ENCODE measurements at regions not wholly inside any gene's neighbourhood (a gene's known extent, or its start where the extent isn't known, plus 50 kb on each side); places are given as distances from the start of the nearest gene placed in this dataset.

GRCh38 chr13:87498681-87499080 lies 172.5 kb upstream of the SLITRK5 start:
- TF ChIP-seq CTCF (IDR thresholded peaks at IDR 0.05; ENCODE audit: low read depth, low read length) = no peak
- no peak for DNase-seq (ENCODE audit: extremely low read depth, low read depth)

DNA sequence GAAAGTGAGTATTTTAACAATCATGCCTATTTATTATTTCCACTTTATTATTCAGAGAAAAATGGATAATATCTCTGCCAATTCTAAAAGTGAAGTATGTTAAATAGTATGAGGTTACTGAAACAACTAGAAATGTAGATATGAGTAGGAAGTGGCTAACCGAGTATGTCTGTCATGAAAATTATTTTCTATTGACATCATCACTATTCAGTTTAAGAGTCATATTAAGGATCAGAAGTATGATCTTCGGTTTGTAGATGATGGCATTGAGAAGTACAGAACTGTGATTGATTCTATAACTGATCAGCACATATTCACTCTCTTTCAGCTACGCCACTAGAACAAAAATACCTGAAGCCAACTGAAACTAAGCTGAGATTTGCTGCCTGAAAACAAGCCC lies 146.4 kb upstream of the SLITRK5 start:
- no peak for DNase-seq (ENCODE audit: extremely low read depth, low read depth)
- no peak for TF ChIP-seq CTCF (IDR thresholded peaks at IDR 0.05; ENCODE audit: low read depth, low read length)

- TF ChIP-seq CTCF (IDR thresholded peaks at IDR 0.05; ENCODE audit: low read depth, low read length) = no peak
- no peak for DNase-seq (ENCODE audit: extremely low read depth, low read depth)
Observed at GRCh38 chr13:87533776-87534175, 137.4 kb upstream of the SLITRK5 start.

GRCh38 chr13:87535911-87536310 lies 135.3 kb upstream of the SLITRK5 start:
- DNase-seq (ENCODE audit: extremely low read depth, low read depth) = no peak

DNA sequence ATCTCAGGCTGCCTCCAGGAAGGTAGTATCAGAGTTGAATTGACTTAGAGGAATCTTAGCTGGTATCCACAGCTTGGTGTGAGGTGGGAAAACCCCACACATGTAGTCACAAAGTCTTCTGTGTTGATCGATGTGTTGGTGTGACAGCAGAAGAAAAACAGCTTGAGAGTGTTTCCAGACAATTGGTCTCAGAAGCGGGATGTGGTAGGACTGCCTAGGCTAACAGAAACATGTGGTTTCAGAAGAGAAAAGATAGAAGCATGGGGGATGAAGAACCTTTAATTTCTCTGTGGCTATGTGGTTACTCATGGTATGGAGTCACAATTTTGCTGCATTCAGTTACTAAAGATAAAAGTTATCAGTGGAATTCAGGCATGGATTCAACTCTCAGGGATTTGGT lies 134.7 kb upstream of the SLITRK5 start:
- no peak for DNase-seq (ENCODE audit: extremely low read depth, low read depth)

More at GRCh38 chr13:87535911-87536310, 135.3 kb upstream of the SLITRK5 start:
- no peak for TF ChIP-seq CTCF (IDR thresholded peaks at IDR 0.05; ENCODE audit: low read depth, low read length)

GRCh38 chr13:87536899-87537298 lies 134.3 kb upstream of the SLITRK5 start:
- no peak for TF ChIP-seq CTCF (IDR thresholded peaks at IDR 0.05; ENCODE audit: low read depth, low read length)
- no peak for DNase-seq (ENCODE audit: extremely low read depth, low read depth)

More for the DNA sequence above, 134.7 kb upstream of the SLITRK5 start:
- TF ChIP-seq CTCF (IDR thresholded peaks at IDR 0.05; ENCODE audit: low read depth, low read length) = no peak

DNA sequence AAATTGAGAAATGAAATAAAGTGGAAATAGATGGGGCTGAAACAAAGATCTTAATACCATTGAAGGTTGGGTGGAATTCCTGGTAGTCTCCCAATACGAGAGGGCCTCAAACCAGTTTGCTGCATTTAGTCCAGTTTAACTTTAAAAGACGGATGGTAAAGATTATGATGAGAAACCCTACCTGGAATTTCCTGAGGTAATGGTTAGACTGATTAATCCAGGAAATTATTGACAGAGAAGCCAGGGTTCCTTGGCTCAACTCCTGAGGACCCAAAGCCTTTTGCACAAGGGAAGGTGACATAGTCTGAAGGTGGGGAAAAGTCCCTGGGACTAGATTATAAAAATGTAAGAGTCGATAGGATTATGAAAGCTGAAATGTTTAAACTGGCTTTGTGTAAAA lies 133.2 kb upstream of the SLITRK5 start:
- DNase-seq (ENCODE audit: extremely low read depth, low read depth) = no peak
- no peak for TF ChIP-seq CTCF (IDR thresholded peaks at IDR 0.05; ENCODE audit: low read depth, low read length)

All from AG09319 (cell line).